Adrenal gland (tissue), 9 donors: ENCODE measurements at regions not wholly inside any gene's neighbourhood (a gene's known extent, or its start where the extent isn't known, plus 50 kb on each side); places are given as distances from the start of the nearest gene placed in this dataset.

Experiments used
- DNase-seq, 7 donors: peaks; one replicate each; pipeline ENCODE4 v3.0.0-alpha.2; 2019 to 2020
- H3K27ac ChIP-seq, 5 donors: fragments of 200-600 bp; sonication (generic) in 4 of 5; 1 replicate in 3 of 5; 2 replicates in 2 of 5; pipeline versions ENCODE4 v1.5.1 to v1.8.0; 2016 to 2020; ENCODE audit warnings: mild to moderate bottlenecking in 1 of 5
- H3K27me3 ChIP-seq: fragments of 200-600 bp; 2 replicates; pipeline ENCODE4 v1.8.0; 2021
- H3K36me3 ChIP-seq, 2 donors: fragments of 200-600 bp; replicated peaks in 1 of 2; 1 replicate in 1 of 2; 2 replicates in 1 of 2; pipeline versions ENCODE4 v1.5.1 to v1.8.0; 2018 to 2022
- H3K4me1 ChIP-seq, 2 donors: fragments of 200-600 bp; replicated peaks in 1 of 2; 1 replicate in 1 of 2; 2 replicates in 1 of 2; pipeline versions ENCODE4 v1.5.1 to v1.8.0; 2018 to 2021
- H3K4me3 ChIP-seq, 4 donors: fragments of 200-600 bp; sonication (generic) in 3 of 4; one replicate each; pipeline ENCODE4 v1.5.1; 2016 to 2018
- H3K9me3 ChIP-seq, 3 donors: fragments of 200-600 bp; sonication (generic) in 1 of 3; replicated peaks in 1 of 3; 1 replicate in 2 of 3; 2 replicates in 1 of 3; pipeline versions ENCODE4 v1.5.1 to v1.8.0; 2016 to 2021
- POLR2A ChIP-seq, 2 donors: fragments of 450-650 bp; IDR thresholded peaks; one replicate each; pipeline ENCODE4 v1.6.1; 2017; ENCODE audit warnings: antibody characterized with exemption in 2 of 2, mild to moderate bottlenecking in 2 of 2, moderate library complexity in 1 of 2
- WGBS, 4 donors: extraction: QIAGEN DNeasy Blood & Tissue Kit in 2 of 4; methylation state at CpG; one replicate each; pipeline versions ENCODE4 v1.1.5 to v1.1.7; 2013 to 2017; 5-methylcytosine and 5-hydroxymethylcytosine counted together
- intact Hi-C, 2 donors: fragments of 100-400 bp; cut with DNase I; formaldehyde crosslinking; loops; one replicate each; pipeline versions ENCODE4 v1.14.1 to v1.15.0; 2022 to 2023
- TF ChIP-seq, protein P1 (sequence below), 6 experiments: fragments of 450-650 bp in 4 of 6; fragments of 200-600 bp in 2 of 6; sonication (generic) in 1 of 6; IDR thresholded peaks; 1 replicate in 5 of 6; 2 replicates in 1 of 6; pipeline versions ENCODE4 v1.5.1 to v1.8.0; 2016 to 2021; ENCODE audit warnings: antibody characterized with exemption in 6 of 6, mild to moderate bottlenecking in 2 of 6, moderate library complexity in 1 of 6
- donor health status: healthy with polysubstance abuse.
- donor health status: Bipolar disorder and iron deficiency.
- donor health status: DM: yes; HTN: yes; CAD: no.
- donor health status: DM: no; HTN: no; CAD: no.
- donor health status: DM: no; HTN: no; CAD: no.

- Histone ChIP-seq H3K4me3 (no peak overlapping the region), H3K27ac (no peak overlapping the region), H3K4me1 (peaks cover 0 to 12% of the 10 kb centered on the region in 2 donors), H3K36me3 (no peaks in the 10 kb centered on the region), H3K9me3 (no peaks in the 10 kb centered on the region), H3K27me3 (peaks cover 8% of the 10 kb centered on the region)
- intact Hi-C loops, result loop anchor here (5.0 to 10.0 kb wide), 3 partner anchors 91 to 218 kb away; no protein-coding TSS in a partner anchor
- WGBS, 4 donors, result 81 to 90% (median 86%) methylated on average over 12 to 13 of the region's 13 CpGs
- no peak for DNase-seq
- TF ChIP-seq POLR2A (IDR thresholded peaks at IDR 0.05), result no peak
- TF ChIP-seq, protein P1, sequence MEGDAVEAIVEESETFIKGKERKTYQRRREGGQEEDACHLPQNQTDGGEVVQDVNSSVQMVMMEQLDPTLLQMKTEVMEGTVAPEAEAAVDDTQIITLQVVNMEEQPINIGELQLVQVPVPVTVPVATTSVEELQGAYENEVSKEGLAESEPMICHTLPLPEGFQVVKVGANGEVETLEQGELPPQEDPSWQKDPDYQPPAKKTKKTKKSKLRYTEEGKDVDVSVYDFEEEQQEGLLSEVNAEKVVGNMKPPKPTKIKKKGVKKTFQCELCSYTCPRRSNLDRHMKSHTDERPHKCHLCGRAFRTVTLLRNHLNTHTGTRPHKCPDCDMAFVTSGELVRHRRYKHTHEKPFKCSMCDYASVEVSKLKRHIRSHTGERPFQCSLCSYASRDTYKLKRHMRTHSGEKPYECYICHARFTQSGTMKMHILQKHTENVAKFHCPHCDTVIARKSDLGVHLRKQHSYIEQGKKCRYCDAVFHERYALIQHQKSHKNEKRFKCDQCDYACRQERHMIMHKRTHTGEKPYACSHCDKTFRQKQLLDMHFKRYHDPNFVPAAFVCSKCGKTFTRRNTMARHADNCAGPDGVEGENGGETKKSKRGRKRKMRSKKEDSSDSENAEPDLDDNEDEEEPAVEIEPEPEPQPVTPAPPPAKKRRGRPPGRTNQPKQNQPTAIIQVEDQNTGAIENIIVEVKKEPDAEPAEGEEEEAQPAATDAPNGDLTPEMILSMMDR (IDR thresholded peaks at IDR 0.05), result no peak
These were observed 99.2 kb downstream of the ANKRD10 start for GRCh38 chr13:110815471-110816204.

GRCh38 chr13:110816500-110816899, 98.4 kb downstream of the ANKRD10 start:
- H3K4me3 ChIP-seq, result no peak overlapping the region
- no peaks in the 10 kb centered on the region for H3K36me3 ChIP-seq
- H3K9me3 ChIP-seq, result no peaks in the 10 kb centered on the region
- 68 to 83% (median 78%) methylated on average over 5 of the region's 5 CpGs for WGBS, 4 donors
- H3K4me1 ChIP-seq, result peaks cover 0 to 12% of the 10 kb centered on the region in 2 donors
- H3K27ac ChIP-seq, result no peak overlapping the region
- TF ChIP-seq, protein P1 (IDR thresholded peaks at IDR 0.05), result no peak
- no peak for TF ChIP-seq POLR2A (IDR thresholded peaks at IDR 0.05)
- no peak for DNase-seq
- intact Hi-C loops, result loop anchor here (5.0 to 10.0 kb wide), 3 partner anchors 92 to 219 kb away; no protein-coding TSS in a partner anchor
- H3K27me3 ChIP-seq, result peaks cover 8% of the 10 kb centered on the region

GRCh38 chr13:110817143-110817542, 97.7 kb downstream of the ANKRD10 start:
- Histone ChIP-seq H3K27me3 (peaks cover 6% of the 10 kb centered on the region), H3K27ac (no peak overlapping the region), H3K4me3 (no peak overlapping the region), H3K36me3 (no peaks in the 10 kb centered on the region), H3K9me3 (no peaks in the 10 kb centered on the region), H3K4me1 (peaks cover 0 to 11% of the 10 kb centered on the region in 2 donors)
- TF ChIP-seq, protein P1 (IDR thresholded peaks at IDR 0.05), result no peak
- TF ChIP-seq POLR2A (IDR thresholded peaks at IDR 0.05), result no peak
- no peak for DNase-seq
- intact Hi-C loops, result loop anchor here (5.0 to 10.0 kb wide), 3 partner anchors 92 to 220 kb away; no protein-coding TSS in a partner anchor
- WGBS, 4 donors, result 74 to 84% (median 75%) methylated on average over 3 of the region's 3 CpGs

DNA sequence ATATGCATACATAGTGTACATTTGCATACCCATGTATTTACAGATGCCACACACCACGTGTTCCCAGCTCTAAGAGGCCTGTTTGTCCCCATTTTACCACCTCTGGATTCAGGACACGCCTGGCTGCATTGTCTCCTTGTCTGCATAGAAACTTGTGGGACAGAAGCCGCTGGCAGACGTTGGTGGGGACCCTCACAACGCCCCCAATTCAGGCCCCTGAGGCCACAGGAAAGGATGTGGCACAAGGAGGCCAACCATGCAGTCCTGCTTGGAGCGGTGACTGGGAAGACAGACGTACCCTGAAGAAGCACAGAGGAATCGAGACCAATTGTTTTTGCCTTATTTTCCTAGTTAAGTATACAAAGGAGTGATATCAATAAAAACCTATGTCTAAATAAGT, 96.1 kb downstream of the ANKRD10 start:
- 74 to 78% (median 75%) methylated on average over 8 of the region's 8 CpGs for WGBS, 4 donors
- no peak overlapping the region for H3K4me3 ChIP-seq
- TF ChIP-seq, protein P1 (IDR thresholded peaks at IDR 0.05), result no peak
- TF ChIP-seq POLR2A (IDR thresholded peaks at IDR 0.05), result no peak
- no peaks in the 10 kb centered on the region for H3K27me3 ChIP-seq
- H3K9me3 ChIP-seq, result no peaks in the 10 kb centered on the region
- intact Hi-C loops, result loop anchor here (5.0 to 10.0 kb wide), 3 partner anchors 94 to 221 kb away; no protein-coding TSS in a partner anchor
- H3K27ac ChIP-seq, result no peak overlapping the region
- H3K36me3 ChIP-seq, result no peaks in the 10 kb centered on the region
- no peak for DNase-seq
- H3K4me1 ChIP-seq, result peaks cover 0 to 7% of the 10 kb centered on the region in 2 donors
